ENCODE measurements at regions not wholly inside any gene's neighbourhood (a gene's known extent, or its start where the extent isn't known, plus 50 kb on each side); places are given as distances from the start of the nearest gene placed in this dataset.

DNA sequence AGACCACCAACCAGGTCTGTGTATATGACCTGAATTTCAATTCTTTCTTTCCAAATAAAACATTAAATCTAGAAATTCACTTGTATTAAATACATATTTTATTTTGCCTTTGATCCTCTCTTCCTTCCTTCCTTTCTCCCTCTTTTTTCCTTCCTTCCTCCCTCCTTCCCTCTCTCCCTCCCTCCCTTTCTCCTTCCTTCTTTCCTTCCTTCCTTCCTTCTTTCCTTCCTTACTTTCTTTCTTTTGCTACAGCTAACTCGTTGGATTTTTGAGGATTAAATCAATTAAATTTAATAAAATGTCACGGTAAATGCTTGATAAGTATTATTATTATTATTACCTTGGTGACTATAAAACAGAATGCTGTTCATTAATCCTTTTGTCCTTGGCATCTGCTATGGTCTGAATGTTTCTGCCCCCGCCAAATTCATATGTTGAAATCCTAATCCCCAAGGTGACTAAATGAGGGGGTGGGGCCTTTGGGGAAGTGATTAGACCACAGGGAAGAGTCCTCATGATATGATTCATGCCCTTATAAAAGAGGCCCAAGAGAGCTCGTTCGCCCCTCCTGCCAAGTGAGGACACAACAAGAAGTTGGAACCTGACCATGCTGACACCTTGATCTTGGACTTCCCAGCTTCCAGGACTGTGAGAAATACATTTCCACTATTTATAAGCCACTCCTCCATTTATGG lies 67.6 kb upstream of the BTBD3 start:
- peak; percentile 93 for DNase-seq (ENCODE audit: low read depth)
- no peak overlapping the region for H3K4me3 ChIP-seq (ENCODE audit: low read length)
- TF ChIP-seq, protein P1, sequence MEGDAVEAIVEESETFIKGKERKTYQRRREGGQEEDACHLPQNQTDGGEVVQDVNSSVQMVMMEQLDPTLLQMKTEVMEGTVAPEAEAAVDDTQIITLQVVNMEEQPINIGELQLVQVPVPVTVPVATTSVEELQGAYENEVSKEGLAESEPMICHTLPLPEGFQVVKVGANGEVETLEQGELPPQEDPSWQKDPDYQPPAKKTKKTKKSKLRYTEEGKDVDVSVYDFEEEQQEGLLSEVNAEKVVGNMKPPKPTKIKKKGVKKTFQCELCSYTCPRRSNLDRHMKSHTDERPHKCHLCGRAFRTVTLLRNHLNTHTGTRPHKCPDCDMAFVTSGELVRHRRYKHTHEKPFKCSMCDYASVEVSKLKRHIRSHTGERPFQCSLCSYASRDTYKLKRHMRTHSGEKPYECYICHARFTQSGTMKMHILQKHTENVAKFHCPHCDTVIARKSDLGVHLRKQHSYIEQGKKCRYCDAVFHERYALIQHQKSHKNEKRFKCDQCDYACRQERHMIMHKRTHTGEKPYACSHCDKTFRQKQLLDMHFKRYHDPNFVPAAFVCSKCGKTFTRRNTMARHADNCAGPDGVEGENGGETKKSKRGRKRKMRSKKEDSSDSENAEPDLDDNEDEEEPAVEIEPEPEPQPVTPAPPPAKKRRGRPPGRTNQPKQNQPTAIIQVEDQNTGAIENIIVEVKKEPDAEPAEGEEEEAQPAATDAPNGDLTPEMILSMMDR (IDR thresholded peaks at IDR 0.05; ENCODE audit: insufficient read depth, low read depth, low read length, missing control alignments): no peak

DNA sequence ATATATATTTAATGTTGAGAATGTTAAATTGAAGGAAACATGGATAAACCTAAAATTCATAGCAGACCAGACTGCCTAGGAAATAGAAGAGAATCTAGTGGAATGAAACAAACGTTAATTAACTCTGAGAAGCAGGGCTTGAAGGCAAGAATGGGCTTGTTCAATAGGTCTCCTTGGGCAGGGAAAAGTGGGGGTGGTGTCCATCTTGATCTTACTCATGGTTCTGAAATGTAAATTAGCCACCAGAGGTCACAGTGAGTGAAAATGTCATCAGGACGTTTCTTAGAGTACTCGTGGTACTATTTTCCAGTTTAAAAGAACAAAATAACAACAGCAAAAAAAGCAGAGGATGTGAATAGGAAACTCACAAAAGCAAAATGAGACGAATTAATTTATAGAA lies 66.8 kb upstream of the BTBD3 start:
- no peak overlapping the region for H3K4me3 ChIP-seq (ENCODE audit: low read length)
- DNase-seq (ENCODE audit: low read depth): peak; percentile 92
- TF ChIP-seq, protein P1 (IDR thresholded peaks at IDR 0.05; ENCODE audit: insufficient read depth, low read depth, low read length, missing control alignments): no peak

DNA sequence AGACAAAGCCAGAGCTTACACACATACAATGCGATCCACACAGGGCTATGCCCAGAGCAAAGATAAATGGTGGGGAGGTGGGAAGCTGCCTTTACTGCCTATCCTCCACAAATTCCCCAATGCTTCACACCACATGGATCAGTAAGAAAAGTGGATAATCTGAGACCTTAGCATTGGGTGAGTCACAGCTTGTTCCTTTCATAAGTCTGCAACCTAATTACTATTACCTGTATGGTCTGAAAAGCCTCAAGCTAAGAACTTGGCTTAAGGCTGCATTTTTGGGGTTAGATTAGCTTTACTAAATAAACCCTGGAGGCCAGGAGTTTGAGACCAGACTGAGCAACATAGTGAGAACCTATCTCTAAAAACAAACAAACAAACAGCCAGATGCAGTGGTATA lies 66.0 kb upstream of the BTBD3 start:
- TF ChIP-seq, protein P1 (IDR thresholded peaks at IDR 0.05; ENCODE audit: insufficient read depth, low read depth, low read length, missing control alignments): no peak
- H3K4me3 ChIP-seq (ENCODE audit: low read length): no peak overlapping the region

DNA sequence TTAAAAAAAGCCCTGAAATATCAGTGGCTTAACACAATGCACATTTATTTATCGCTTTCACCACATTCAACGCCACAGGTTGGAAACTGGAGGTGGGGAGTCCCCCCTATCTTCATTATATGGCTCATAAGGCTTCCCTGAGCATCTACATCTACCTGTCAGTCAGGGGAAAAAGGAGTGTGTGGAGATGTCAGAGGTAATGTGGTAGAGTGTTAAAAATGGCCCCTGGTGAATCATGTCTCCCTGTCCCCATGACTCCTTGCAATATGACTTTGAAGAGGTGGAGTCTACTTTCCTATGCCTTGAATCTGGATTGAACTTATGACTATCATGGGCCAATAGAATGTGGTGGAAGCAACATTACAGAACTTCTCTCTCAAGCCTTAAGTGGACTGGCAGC lies 65.5 kb upstream of the BTBD3 start:
- H3K4me3 ChIP-seq (ENCODE audit: low read length): no peak overlapping the region
- peak; percentile 24 for DNase-seq (ENCODE audit: low read depth)
- TF ChIP-seq, protein P1 (IDR thresholded peaks at IDR 0.05; ENCODE audit: insufficient read depth, low read depth, low read length, missing control alignments): no peak

More for the DNA sequence above, 66.0 kb upstream of the BTBD3 start:
- peak; percentile 64 for DNase-seq (ENCODE audit: low read depth)

DNA sequence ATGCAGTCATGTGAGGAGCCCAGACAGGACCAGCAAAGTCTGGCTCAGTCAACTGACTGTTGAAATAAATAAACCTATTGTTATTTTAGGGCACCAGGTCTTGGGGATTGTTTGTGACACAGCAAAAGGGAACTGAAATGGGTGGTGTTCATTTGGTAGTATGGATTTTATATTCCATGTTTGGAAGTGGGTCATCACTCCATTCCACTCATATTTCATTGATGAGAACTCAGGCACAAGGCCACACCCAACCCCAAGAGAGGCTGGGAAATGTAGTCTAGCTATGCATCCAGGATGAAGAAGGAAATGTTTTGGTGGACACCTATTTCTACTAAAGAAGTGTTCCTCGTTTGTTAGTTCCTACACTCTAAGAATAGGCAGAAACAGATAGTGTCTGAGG lies 64.9 kb upstream of the BTBD3 start:
- peak; percentile 61 for DNase-seq (ENCODE audit: low read depth)
- TF ChIP-seq, protein P1 (IDR thresholded peaks at IDR 0.05; ENCODE audit: insufficient read depth, low read depth, low read length, missing control alignments): no peak
- H3K4me3 ChIP-seq (ENCODE audit: low read length): no peak overlapping the region

DNA sequence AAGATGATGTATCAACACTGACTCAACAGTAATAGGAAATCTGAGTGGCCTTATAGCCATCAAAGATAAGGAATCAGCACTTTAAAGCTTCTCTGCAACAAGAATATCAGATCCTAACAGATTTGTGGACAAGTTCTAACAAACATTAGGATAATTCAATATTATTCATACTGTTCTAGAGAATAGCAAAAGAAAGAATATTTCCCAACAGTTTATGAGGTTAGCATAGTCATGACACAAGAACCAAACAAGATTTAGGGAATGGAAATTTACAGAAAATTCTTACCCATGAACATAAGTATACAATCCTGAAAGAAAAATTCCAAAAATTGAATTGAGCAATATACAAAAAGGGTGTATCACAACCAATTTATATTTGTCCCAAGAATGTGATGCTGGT lies 64.3 kb upstream of the BTBD3 start:
- no peak overlapping the region for H3K4me3 ChIP-seq (ENCODE audit: low read length)
- TF ChIP-seq, protein P1 (IDR thresholded peaks at IDR 0.05; ENCODE audit: insufficient read depth, low read depth, low read length, missing control alignments): no peak
- peak; percentile 65 for DNase-seq (ENCODE audit: low read depth)

DNA sequence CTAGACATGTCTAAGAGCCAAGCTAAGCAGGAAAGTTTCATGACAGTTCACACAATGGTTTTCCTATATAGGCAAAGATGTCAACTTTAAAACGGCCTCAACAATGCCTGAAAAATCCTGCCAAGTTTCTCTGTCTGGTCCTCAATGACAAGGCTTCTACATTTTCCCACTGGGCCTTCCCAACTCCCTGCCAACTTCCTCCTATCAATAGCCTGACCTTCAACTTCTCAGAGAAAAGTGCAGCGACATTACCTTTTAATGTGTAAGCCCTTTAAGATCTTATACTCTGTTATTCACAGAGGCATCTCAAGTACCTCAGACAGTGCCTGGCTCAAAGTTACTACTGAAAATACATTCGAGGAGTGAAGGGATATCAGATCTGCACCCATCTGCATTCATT lies 56.2 kb upstream of the BTBD3 start:
- TF ChIP-seq, protein P1 (IDR thresholded peaks at IDR 0.05; ENCODE audit: insufficient read depth, low read depth, low read length, missing control alignments): no peak
- no peak for DNase-seq (ENCODE audit: low read depth)
- H3K4me3 ChIP-seq (ENCODE audit: low read length): no peak overlapping the region

Data from epithelial cell of esophagus (primary cell).